Stimulated activated CD4-positive, alpha-beta T cell treated with anti-CD3 and anti-CD28 coated beads, Interleukin-15, amount 100 ng/mL, for 48 hours (primary cell): ENCODE measurements at regions not wholly inside any gene's neighbourhood (a gene's known extent, or its start where the extent isn't known, plus 50 kb on each side); places are given as distances from the start of the nearest gene placed in this dataset.
"Not testable (repeated sequence)": the region's sequence is repeated elsewhere in the genome, so short reads cannot be mapped to it uniquely, and the experiment has no call there.

Experiments used
- DNase-seq, 2 donors: peaks; one replicate each; pipeline ENCODE4 v3.0.0-alpha.2; 2020; ENCODE audit warnings: low read depth in 2 of 2

GRCh38 chr16:18263046-18263445 lies 73.5 kb downstream of the NPIPA8 start:
- DNase-seq, result not testable (repeated sequence)

- not testable (repeated sequence) for DNase-seq
These were observed 74.7 kb downstream of the NPIPA8 start for GRCh38 chr16:18261848-18262247.

- not testable (repeated sequence) for DNase-seq
These were observed 76.9 kb downstream of the NPIPA8 start for GRCh38 chr16:18259496-18260176.

- not testable (repeated sequence) for DNase-seq
These were observed 83.6 kb downstream of the NPIPA8 start for GRCh38 chr16:18252943-18253342.

GRCh38 chr16:18230505-18230904 lies 106.0 kb downstream of the NPIPA8 start:
- not testable (repeated sequence) for DNase-seq

GRCh38 chr16:18222054-18223009 lies 114.2 kb downstream of the NPIPA8 start:
- DNase-seq, result not testable (repeated sequence)

GRCh38 chr16:18217741-18218140 lies 118.8 kb downstream of the NPIPA8 start:
- DNase-seq, result not testable (repeated sequence)

- not testable (repeated sequence) for DNase-seq
These were observed 119.7 kb downstream of the NPIPA8 start for GRCh38 chr16:18216814-18217213.

GRCh38 chr16:18213810-18214209 lies 122.7 kb downstream of the NPIPA8 start:
- not testable (repeated sequence) for DNase-seq

GRCh38 chr16:18211505-18211904 lies 125.0 kb downstream of the NPIPA8 start:
- DNase-seq, result not testable (repeated sequence)

GRCh38 chr16:18204786-18205185 lies 131.8 kb downstream of the NPIPA8 start:
- not testable (repeated sequence) for DNase-seq

GRCh38 chr16:18204309-18204708 lies 132.2 kb downstream of the NPIPA8 start:
- DNase-seq, result not testable (repeated sequence)

- DNase-seq, result not testable (repeated sequence)
These were observed 135.0 kb downstream of the NPIPA8 start for GRCh38 chr16:18201511-18201910.

- not testable (repeated sequence) for DNase-seq
These were observed 144.1 kb downstream of the NPIPA8 start for GRCh38 chr16:18192389-18192788.

- not testable (repeated sequence) for DNase-seq
These were observed 146.4 kb downstream of the NPIPA8 start for GRCh38 chr16:18190179-18190578.

GRCh38 chr16:18184755-18185154 lies 151.8 kb downstream of the NPIPA8 start:
- not testable (repeated sequence) for DNase-seq

GRCh38 chr16:18181028-18181427 lies 155.5 kb downstream of the NPIPA8 start:
- DNase-seq, result not testable (repeated sequence)

GRCh38 chr16:18173945-18174497 lies 162.5 kb downstream of the NPIPA8 start:
- not testable (repeated sequence) for DNase-seq

GRCh38 chr16:18162293-18162692 lies 174.2 kb downstream of the NPIPA8 start:
- not testable (repeated sequence) for DNase-seq

- not testable (repeated sequence) for DNase-seq
These were observed 175.3 kb downstream of the NPIPA8 start for GRCh38 chr16:18161224-18161623.

GRCh38 chr16:18159185-18159584 lies 177.4 kb downstream of the NPIPA8 start:
- DNase-seq, result not testable (repeated sequence)

- not testable (repeated sequence) for DNase-seq
These were observed 178.7 kb downstream of the NPIPA8 start for GRCh38 chr16:18157854-18158253.
